ENCODE measurements at regions not wholly inside any gene's neighbourhood (a gene's known extent, or its start where the extent isn't known, plus 50 kb on each side); places are given as distances from the start of the nearest gene placed in this dataset.

- no peak overlapping the region for H3K4me3 ChIP-seq (ENCODE audit: low read depth, low read length)
- DNase-seq (ENCODE audit: low read depth) = no peak
- no peak for TF ChIP-seq CTCF (IDR thresholded peaks at IDR 0.05; ENCODE audit: control insufficient read depth, extremely low read depth, insufficient read depth)
Measured at GRCh38 chr5:25020454-25020853, 375.7 kb upstream of the CDH10 start.

GRCh38 chr5:25009063-25009462 is 364.3 kb upstream of the CDH10 start:
- H3K4me3 ChIP-seq (ENCODE audit: low read depth, low read length) = no peak overlapping the region
- no peak for DNase-seq (ENCODE audit: low read depth)
- no peak for TF ChIP-seq CTCF (IDR thresholded peaks at IDR 0.05; ENCODE audit: control insufficient read depth, extremely low read depth, insufficient read depth)

GRCh38 chr5:25006734-25007133 is 362.0 kb upstream of the CDH10 start:
- peak; percentile 61 for TF ChIP-seq CTCF (IDR thresholded peaks at IDR 0.05; ENCODE audit: control insufficient read depth, extremely low read depth, insufficient read depth)
- peak; percentile 28 for DNase-seq (ENCODE audit: low read depth)

GRCh38 chr5:25006237-25006636 is 361.5 kb upstream of the CDH10 start:
- DNase-seq (ENCODE audit: low read depth) = no peak
- TF ChIP-seq CTCF (IDR thresholded peaks at IDR 0.05; ENCODE audit: control insufficient read depth, extremely low read depth, insufficient read depth) = no peak
- no peak overlapping the region for H3K4me3 ChIP-seq (ENCODE audit: low read depth, low read length)

More at GRCh38 chr5:25006734-25007133, 362.0 kb upstream of the CDH10 start:
- H3K4me3 ChIP-seq (ENCODE audit: low read depth, low read length) = no peak overlapping the region

GRCh38 chr5:25005431-25005830 is 360.7 kb upstream of the CDH10 start:
- DNase-seq (ENCODE audit: low read depth) = no peak
- TF ChIP-seq CTCF (IDR thresholded peaks at IDR 0.05; ENCODE audit: control insufficient read depth, extremely low read depth, insufficient read depth) = no peak
- H3K4me3 ChIP-seq (ENCODE audit: low read depth, low read length) = no peak overlapping the region

GRCh38 chr5:25002371-25002770 is 357.6 kb upstream of the CDH10 start:
- no peak for DNase-seq (ENCODE audit: low read depth)
- no peak overlapping the region for H3K4me3 ChIP-seq (ENCODE audit: low read depth, low read length)
- no peak for TF ChIP-seq CTCF (IDR thresholded peaks at IDR 0.05; ENCODE audit: control insufficient read depth, extremely low read depth, insufficient read depth)

- TF ChIP-seq CTCF (IDR thresholded peaks at IDR 0.05; ENCODE audit: control insufficient read depth, extremely low read depth, insufficient read depth) = no peak
- no peak overlapping the region for H3K4me3 ChIP-seq (ENCODE audit: low read depth, low read length)
- no peak for DNase-seq (ENCODE audit: low read depth)
Measured at GRCh38 chr5:24999732-25000131, 355.0 kb upstream of the CDH10 start.

Measured in LNCaP clone FGC (cell line).